GM12891 (cell line): ENCODE measurements at regions not wholly inside any gene's neighbourhood (a gene's known extent, or its start where the extent isn't known, plus 50 kb on each side); places are given as distances from the start of the nearest gene placed in this dataset.

ENCODE experiments used
- PAX5 ChIP-seq: IDR thresholded peaks from 2 replicates; pipeline ENCODE4 v1.6.1; 2011; ENCODE audit warnings: low read length, moderate library complexity, mild to moderate bottlenecking; ENCODE audit not compliant: insufficient read depth, severe bottlenecking
- POLR2A ChIP-seq: IDR thresholded peaks from 2 replicates; pipeline ENCODE4 v1.6.1; 2011; ENCODE audit warnings: low read depth, low read length, control low read depth
- POLR2AphosphoS5 ChIP-seq: IDR thresholded peaks from 2 replicates; pipeline ENCODE4 v1.6.1; 2011; ENCODE audit warnings: low read depth, low read length, control low read depth
- SPI1 ChIP-seq: IDR thresholded peaks from 2 replicates; pipeline ENCODE4 v1.6.1; 2011; ENCODE audit warnings: low read depth, low read length, control low read depth
- TAF1 ChIP-seq: IDR thresholded peaks from 2 replicates; pipeline ENCODE4 v1.6.1; 2011; ENCODE audit warnings: low read depth, low read length, control low read depth

GRCh38 chr3:18745472-18745871, 320.3 kb upstream of the SATB1 start:
- TF ChIP-seq POLR2AphosphoS5 (no peak), PAX5 (no peak), POLR2A (no peak), TAF1 (no peak), SPI1 (no peak)
